ENCODE measurements at regions not wholly inside any gene's neighbourhood (a gene's known extent, or its start where the extent isn't known, plus 50 kb on each side); places are given as distances from the start of the nearest gene placed in this dataset.

- H3K36me3 ChIP-seq, result no peaks in the 10 kb centered on the region
- 53 to 63% (median 61%) methylated on average over 3 of the region's 3 CpGs for WGBS, 4 donors
- peaks cover 0 to 8% (median 0%) of the 10 kb centered on the region in 12 donors for H3K4me1 ChIP-seq
- ATAC-seq (no peak), DNase-seq (no peak)
- peaks cover 0 to 18% (median 0%) of the 10 kb centered on the region in 9 donors for H3K27me3 ChIP-seq
- H3K4me3 ChIP-seq, result no peak overlapping the region
- intact Hi-C loops (cut with DNase I), result no loop called here
- peak in 1 of 12 donors; percentile 4 for TF ChIP-seq CTCF (IDR thresholded peaks at IDR 0.05)
- no peak for TF ChIP-seq POLR2A (IDR thresholded peaks at IDR 0.05)
- no peaks in the 10 kb centered on the region for H3K9me3 ChIP-seq
- peak overlapping the region in 1 of 12 donors; percentile 29 for H3K27ac ChIP-seq
These were observed 54.2 kb downstream of the TMEM100 start for GRCh38 chr17:55668312-55668920.

- no peak for TF ChIP-seq POLR2A (IDR thresholded peaks at IDR 0.05)
- no peak for TF ChIP-seq CTCF (IDR thresholded peaks at IDR 0.05)
- WGBS, 4 donors, result 73 to 83% (median 78%) methylated on average over 2 of the region's 2 CpGs
- intact Hi-C loops (cut with DNase I), result no loop called here
- peaks cover 0 to 18% (median 0%) of the 10 kb centered on the region in 9 donors for H3K27me3 ChIP-seq
- H3K36me3 ChIP-seq, result no peaks in the 10 kb centered on the region
- no peak overlapping the region for H3K27ac ChIP-seq
- DNase-seq, result no peak
- no peak overlapping the region for H3K4me3 ChIP-seq
- H3K4me1 ChIP-seq, result no peaks in the 10 kb centered on the region
- no peaks in the 10 kb centered on the region for H3K9me3 ChIP-seq
- no peak for ATAC-seq
These were observed 55.9 kb downstream of the TMEM100 start for GRCh38 chr17:55666806-55667205.

- peak in 1 of 4 donors; percentile 64 for ATAC-seq
- H3K27me3 ChIP-seq, result peaks cover 0 to 7% (median 0%) of the 10 kb centered on the region in 9 donors
- H3K4me1 ChIP-seq, result peaks cover 0 to 11% (median 0%) of the 10 kb centered on the region in 12 donors
- DNase-seq, result no peak
- H3K4me3 ChIP-seq, result no peak overlapping the region
- 72 to 93% (median 80%) methylated on average over 3 of the region's 3 CpGs for WGBS, 4 donors
- H3K9me3 ChIP-seq, result no peaks in the 10 kb centered on the region
- no peak for TF ChIP-seq POLR2A (IDR thresholded peaks at IDR 0.05)
- TF ChIP-seq CTCF (IDR thresholded peaks at IDR 0.05), result no peak
- no peak overlapping the region for H3K27ac ChIP-seq
- H3K36me3 ChIP-seq, result no peaks in the 10 kb centered on the region
- intact Hi-C loops (cut with DNase I), result no loop called here
These were observed 58.4 kb downstream of the TMEM100 start for GRCh38 chr17:55664287-55664686.

- peaks cover 0 to 7% (median 0%) of the 10 kb centered on the region in 9 donors for H3K27me3 ChIP-seq
- H3K27ac ChIP-seq, result no peak overlapping the region
- no peak overlapping the region for H3K4me3 ChIP-seq
- no peaks in the 10 kb centered on the region for H3K36me3 ChIP-seq
- intact Hi-C loops (cut with DNase I), result no loop called here
- ATAC-seq, result no peak
- no peak for TF ChIP-seq CTCF (IDR thresholded peaks at IDR 0.05)
- TF ChIP-seq POLR2A (IDR thresholded peaks at IDR 0.05), result no peak
- H3K4me1 ChIP-seq, result peaks cover 0 to 11% (median 0%) of the 10 kb centered on the region in 12 donors
- DNase-seq, result no peak
- no peaks in the 10 kb centered on the region for H3K9me3 ChIP-seq
These were observed 59.3 kb downstream of the TMEM100 start for GRCh38 chr17:55663400-55663799.
